ENCODE measurements at regions not wholly inside any gene's neighbourhood (a gene's known extent, or its start where the extent isn't known, plus 50 kb on each side); places are given as distances from the start of the nearest gene placed in this dataset.
"Not testable (repeated sequence)": the region's sequence is repeated elsewhere in the genome, so short reads cannot be mapped to it uniquely, and the experiment has no call there.

DNA sequence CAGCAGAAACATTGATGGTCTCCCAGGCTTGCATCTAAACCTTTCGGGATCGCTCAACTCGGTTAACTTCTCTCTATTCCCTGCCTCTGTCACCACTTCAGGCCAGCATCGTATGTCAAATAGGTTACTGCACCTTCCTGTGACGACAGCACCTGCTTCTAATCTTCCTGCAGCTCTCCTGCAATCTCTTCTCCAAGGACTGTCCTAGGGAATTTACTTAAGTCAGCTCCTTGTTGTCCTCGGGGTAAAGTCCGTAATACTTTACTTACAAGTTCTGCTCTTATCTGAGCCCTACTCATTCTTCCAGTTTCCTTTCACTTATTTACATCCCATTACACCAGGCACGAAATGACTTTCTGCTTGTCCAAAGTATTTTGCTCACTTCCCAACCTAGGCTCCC lies 372.7 kb upstream of the AKR1E2 start:
- no peak for DNase-seq (ENCODE audit: low read depth in 1 of 2, low spot score in 1 of 2)

- DNase-seq (ENCODE audit: low read depth in 1 of 2, low spot score in 1 of 2) = no peak
Observed at GRCh38 chr10:4450981-4451908, 374.8 kb upstream of the AKR1E2 start.

GRCh38 chr10:4450169-4450568 lies 375.8 kb upstream of the AKR1E2 start:
- DNase-seq (ENCODE audit: low read depth in 1 of 2, low spot score in 1 of 2) = no peak

DNA sequence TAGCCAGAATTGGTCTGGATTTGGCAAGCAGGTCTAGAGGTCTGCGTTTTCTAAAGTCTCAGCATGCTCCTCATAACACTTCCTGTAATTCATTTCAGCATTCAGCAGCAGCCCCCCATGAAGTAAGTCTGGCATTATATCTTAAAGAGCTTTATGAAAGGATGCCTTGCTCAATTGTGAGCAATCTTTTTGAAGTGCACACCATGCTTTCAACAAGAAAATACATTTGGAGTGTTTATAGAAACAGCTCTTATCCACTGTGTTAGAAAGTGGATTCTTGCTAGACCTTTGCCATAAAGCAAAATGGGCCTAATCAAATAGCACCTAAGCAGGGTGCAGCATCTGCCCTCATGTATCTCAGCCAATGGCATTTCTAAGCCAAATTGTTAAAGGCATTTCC lies 378.0 kb upstream of the AKR1E2 start:
- DNase-seq (ENCODE audit: low read depth in 1 of 2, low spot score in 1 of 2) = no peak

DNA sequence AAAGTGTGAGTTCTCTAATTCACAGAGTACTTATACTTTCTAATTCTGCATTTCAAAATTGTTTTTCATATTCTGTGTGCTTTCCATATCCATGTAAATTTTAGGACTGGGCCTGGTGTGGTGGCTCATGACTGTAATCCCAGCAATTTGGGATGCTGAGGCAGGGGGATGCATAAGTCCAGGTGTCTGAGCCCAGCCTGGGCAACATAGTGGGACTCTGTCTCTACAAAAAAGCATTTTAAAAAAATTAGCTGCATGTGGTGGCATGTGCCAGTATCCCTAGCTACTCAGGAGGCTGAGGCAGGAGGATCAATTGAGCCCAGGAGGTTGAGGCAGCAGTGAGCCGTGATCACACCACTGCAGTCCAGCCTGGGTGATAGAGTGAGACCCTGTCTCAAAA lies 382.6 kb upstream of the AKR1E2 start:
- no peak for DNase-seq (ENCODE audit: low read depth in 1 of 2, low spot score in 1 of 2)

GRCh38 chr10:4442296-4442695 lies 383.7 kb upstream of the AKR1E2 start:
- no peak for DNase-seq (ENCODE audit: low read depth in 1 of 2, low spot score in 1 of 2)

DNA sequence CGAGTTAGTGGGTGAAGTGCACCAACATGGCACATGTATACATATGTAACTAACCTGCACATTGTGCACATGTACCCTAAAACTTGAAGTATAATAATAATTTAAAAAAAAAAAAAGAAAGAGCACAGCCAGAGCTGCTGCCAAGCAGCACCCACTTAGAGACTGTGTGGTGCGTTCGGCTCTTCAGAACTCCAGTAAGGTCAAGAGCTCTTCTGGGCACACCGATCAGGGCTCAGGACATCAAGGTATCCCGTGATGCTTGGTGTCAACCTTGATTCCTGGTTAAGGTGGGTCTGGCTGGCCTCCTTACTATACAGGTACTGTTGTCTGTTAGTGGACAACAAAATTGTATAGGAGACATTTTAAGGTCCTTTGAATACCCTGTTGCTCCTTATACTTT lies 385.7 kb upstream of the AKR1E2 start:
- no peak for DNase-seq (ENCODE audit: low read depth in 1 of 2, low spot score in 1 of 2)

GRCh38 chr10:4437791-4438190 lies 388.2 kb upstream of the AKR1E2 start:
- no peak for DNase-seq (ENCODE audit: low read depth in 1 of 2, low spot score in 1 of 2)

DNA sequence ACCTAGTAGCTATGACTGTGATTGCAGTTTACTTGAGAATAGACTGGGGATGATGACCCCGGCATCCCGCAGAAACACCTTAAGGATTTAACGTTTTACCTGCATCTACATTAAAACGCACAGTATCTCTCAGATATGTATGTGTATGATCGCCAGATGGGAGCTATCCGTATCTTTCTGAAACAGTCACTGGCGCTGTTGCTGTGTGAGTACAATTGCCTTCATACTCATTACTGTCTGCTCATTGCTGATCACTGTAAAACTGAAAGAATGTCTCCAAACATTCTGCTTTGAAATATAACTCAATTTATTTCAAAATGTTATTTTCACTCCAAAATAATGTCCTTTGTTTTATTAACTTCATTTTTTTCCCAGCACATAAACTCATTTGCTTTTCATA lies 388.9 kb upstream of the AKR1E2 start:
- DNase-seq (ENCODE audit: low read depth in 1 of 2, low spot score in 1 of 2) = no peak

DNA sequence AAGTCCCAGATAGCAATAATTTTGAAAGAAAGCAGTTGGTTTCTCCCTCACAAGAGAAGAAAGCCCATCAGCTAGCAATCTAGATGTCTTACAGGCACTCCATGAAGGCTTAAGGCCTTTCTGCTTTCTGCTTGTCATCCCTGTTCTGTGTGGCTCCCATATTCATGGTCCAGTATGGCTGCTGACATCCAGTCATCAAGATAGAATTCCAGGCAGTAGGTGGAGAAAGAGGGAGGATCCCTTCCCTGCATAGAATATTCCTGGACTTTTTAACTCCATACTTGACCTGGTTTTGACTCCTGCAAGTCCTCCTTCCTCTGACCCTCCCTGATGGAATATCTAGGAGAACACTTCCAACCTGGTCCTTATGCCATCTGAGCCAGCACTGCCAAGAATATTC lies 389.9 kb upstream of the AKR1E2 start:
- DNase-seq (ENCODE audit: low read depth in 1 of 2, low spot score in 1 of 2) = no peak

DNA sequence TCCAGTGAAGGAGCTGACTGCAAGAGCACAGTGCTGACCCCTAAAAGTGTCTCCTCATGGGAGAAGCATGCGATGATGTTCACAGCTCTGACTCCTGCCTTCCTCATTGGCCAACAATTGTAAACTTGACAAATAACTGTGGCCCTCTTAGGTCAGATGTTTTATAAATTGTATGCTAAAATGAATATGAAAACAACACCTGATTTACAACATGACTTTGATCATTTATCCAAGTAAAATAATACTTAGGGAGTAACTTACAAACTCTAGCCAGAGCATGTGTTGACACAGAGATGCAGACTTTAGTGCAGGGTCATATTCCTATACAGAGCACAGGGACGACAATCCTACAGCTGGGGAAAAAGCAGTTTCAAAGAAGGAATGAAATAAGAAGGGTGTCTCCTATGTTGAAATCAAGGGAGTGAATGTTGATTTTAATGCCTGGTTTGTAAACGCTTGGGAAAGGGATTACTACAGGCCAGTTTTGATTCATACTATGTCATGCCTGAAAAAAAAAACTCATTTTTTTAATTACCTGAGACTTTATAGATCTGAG lies 391.4 kb upstream of the AKR1E2 start:
- DNase-seq (ENCODE audit: low read depth in 1 of 2, low spot score in 1 of 2) = no peak

DNA sequence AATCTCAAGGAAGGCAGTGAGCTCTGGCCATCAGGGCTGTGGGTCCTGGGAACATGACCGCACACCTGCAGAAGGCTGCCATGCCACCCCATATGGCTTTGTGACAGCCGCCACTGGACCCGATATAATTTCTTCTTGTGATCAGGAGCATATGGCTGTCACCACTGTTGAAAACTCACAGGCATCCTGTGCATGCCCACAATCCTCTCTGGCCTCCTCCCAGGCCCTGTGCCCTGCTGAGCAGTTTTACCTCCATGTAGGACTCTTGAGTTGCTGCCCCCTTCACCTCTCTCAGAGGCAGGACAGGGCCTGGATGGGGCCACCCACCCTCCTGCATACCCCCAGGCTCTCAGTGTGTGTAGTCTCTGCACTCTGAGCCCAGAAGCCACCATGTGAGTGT lies 391.9 kb upstream of the AKR1E2 start:
- no peak for DNase-seq (ENCODE audit: low read depth in 1 of 2, low spot score in 1 of 2)

GRCh38 chr10:4431114-4431863 lies 394.7 kb upstream of the AKR1E2 start:
- DNase-seq (ENCODE audit: low read depth in 1 of 2, low spot score in 1 of 2) = no peak

DNA sequence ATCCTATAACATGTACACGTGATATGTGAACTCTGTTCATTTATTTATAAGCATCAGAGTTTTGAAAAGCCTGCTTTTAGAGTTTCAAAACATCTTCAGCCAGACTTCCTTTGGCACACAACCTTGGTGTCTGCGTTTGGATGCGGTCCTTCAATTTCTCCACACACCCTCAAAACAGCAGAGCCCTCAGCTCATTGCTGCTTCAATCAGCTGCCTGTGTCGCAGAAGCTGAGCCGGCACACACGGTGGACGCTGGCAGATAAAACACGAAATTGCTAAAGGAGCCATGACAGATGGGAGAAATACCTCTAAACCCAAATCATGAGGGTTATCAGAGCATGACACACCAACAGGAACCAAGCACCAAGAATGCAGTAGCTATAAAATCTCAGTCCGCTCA lies 396.4 kb upstream of the AKR1E2 start:
- no peak for DNase-seq (ENCODE audit: low read depth in 1 of 2, low spot score in 1 of 2)

GRCh38 chr10:4427532-4427931 lies 398.5 kb upstream of the AKR1E2 start:
- no peak for DNase-seq (ENCODE audit: low read depth in 1 of 2, low spot score in 1 of 2)

DNA sequence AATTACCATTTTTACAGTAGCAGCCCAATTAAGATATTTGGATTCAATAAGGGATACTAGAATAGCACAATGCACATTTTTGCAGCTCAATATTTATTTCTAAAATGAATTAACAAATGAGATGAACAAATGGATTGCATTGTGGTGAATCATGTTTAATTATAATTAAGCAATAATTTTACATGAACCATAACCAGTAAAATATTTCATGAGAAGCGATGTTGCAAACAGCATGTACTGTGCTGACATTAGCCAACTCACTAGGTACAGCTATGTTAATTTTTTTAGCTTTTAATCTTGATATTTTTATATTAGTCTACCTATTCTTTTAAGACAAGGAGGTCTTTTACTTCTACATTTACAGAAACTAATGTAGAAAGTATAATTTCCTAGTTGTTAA lies 399.1 kb upstream of the AKR1E2 start:
- no peak for DNase-seq (ENCODE audit: low read depth in 1 of 2, low spot score in 1 of 2)

- DNase-seq (ENCODE audit: low read depth in 1 of 2, low spot score in 1 of 2) = no peak
Observed at GRCh38 chr10:4409319-4409718, 416.7 kb upstream of the AKR1E2 start.

- no peak for DNase-seq (ENCODE audit: low read depth in 1 of 2, low spot score in 1 of 2)
Observed at GRCh38 chr10:4407783-4408182, 418.2 kb upstream of the AKR1E2 start.

GRCh38 chr10:4405828-4406227 lies 420.2 kb upstream of the AKR1E2 start:
- no peak for DNase-seq (ENCODE audit: low read depth in 1 of 2, low spot score in 1 of 2)

DNA sequence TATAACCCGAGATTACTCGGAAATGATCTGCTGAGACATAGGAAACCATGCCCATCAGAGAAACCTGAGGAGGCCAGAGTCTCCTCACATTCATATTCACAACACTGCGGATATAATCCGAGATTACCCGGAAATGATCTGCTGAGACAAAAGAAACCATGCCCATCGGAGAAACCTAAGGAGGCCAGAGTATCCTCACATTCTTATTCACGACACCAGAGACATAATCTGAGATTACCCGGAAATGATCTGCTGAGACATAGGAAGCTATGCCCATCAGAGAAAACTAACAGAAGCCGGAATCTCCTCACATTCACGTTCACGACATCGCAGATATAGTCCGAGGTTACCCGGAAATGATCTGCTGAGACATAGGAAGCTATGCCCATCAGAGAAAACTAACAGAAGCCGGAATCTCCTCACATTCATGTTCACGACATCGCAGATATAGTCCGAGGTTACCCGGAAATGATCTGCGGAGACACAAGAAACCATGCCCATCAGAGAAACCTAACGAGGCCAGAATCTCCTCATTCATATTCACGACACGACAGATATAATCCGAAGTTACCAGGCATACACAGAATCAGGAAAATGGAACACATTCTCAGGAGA lies 422.3 kb upstream of the AKR1E2 start:
- DNase-seq (ENCODE audit: low read depth in 1 of 2, low spot score in 1 of 2) = no peak

DNA sequence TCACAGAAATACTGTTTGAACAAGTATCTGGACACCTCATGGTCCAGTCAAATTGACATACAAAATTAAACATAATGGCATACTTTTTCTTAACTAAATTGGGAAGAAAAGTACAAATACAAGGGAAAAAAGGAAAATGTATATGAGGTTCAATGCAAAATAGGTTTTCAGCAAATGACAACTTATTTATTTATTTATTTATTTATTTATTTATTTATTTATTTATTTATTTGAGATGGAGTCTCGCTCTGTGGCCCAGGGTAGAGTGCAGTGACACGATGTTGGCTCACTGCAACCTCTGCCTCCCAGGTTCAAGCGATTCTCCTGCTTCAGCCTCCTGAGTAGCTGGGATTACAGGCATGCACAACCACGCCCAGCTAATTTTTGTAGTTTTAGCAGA lies 424.9 kb upstream of the AKR1E2 start:
- DNase-seq (ENCODE audit: low read depth in 1 of 2, low spot score in 1 of 2) = not testable (repeated sequence)

- DNase-seq (ENCODE audit: low read depth in 1 of 2, low spot score in 1 of 2) = no peak
Observed at GRCh38 chr10:4399556-4399955, 426.5 kb upstream of the AKR1E2 start.

All from activated T-helper 1 cell treated with anti-CD3 and anti-CD28 coated beads, Interleukin-2, amount 50 U/mL, for 16 hours (primary cell).